Stimulated activated CD8-positive, alpha-beta memory T cell treated with anti-CD3 and anti-CD28 coated beads, Interleukin-15, amount 100 ng/mL, for 1 hour (primary cell): ENCODE measurements at regions not wholly inside any gene's neighbourhood (a gene's known extent, or its start where the extent isn't known, plus 50 kb on each side); places are given as distances from the start of the nearest gene placed in this dataset.
"Not testable (repeated sequence)": the region's sequence is repeated elsewhere in the genome, so short reads cannot be mapped to it uniquely, and the experiment has no call there.

Experiments used
- DNase-seq: peaks from one replicate; pipeline ENCODE4 v3.0.0-alpha.2; 2020; ENCODE audit warnings: low read depth

DNA sequence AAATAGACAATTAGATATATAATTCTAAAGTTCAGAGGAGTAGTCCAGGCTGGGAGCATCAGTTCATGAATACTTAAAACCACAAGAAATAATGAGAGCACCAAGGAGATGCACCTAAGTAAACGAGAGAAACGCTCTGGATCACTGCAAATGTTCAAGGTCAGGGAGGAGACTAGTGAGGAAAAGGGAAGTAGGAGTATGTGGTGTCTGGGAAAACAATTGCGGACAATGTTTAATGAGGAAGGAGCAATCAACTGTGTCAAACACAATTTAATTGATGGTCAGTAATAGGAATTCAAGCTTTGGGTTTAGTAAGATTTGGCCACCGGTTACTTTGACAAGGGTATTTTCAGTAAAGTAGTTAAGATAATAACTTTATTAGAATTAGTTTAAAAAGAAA lies 652.2 kb downstream of the DACH1 start:
- DNase-seq: no peak

DNA sequence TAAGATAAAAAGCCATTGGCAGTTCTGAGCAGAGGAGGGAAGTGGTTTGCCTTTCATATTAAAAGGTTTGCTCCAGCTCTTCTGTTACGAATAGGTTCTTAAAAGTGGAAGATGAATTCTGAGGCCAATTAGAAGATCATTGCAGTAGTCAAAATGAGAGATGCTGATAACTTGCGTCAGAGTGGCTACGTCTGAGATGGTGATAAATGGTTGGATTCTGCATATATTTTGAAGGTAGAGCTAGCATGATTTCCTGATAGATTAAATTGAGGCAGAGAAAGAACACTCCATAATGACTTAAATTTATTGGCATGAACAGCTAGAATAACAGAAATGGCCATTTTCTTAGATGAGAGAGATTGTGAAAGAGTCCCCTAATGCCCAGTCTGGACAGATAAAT lies 652.6 kb downstream of the DACH1 start:
- DNase-seq: no peak

DNA sequence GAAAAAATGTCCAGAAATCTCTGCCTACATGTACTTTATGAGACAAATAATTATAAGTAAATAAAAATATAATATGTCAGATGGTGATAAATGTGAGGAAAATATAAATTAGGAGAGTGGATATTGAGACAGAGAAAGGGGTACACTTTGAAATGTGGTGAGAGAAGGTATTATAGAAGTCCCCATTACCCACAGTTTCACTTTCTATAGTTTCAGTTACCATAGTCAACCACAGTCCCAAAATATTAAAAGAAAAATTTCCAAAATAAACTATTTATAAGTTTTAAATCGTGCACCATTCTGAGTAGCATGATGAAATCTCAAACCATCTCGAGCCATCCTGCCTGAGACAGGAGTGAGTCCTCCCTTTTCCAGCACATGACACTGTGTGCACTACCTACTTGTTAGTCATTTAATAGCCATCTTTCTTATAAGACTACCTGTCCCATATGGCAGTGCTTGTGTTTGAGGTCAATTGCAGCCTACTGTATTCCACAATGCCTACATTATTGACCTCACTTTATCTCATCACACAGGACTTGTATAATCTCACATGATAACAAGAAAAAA lies 653.7 kb downstream of the DACH1 start:
- DNase-seq: no peak

DNA sequence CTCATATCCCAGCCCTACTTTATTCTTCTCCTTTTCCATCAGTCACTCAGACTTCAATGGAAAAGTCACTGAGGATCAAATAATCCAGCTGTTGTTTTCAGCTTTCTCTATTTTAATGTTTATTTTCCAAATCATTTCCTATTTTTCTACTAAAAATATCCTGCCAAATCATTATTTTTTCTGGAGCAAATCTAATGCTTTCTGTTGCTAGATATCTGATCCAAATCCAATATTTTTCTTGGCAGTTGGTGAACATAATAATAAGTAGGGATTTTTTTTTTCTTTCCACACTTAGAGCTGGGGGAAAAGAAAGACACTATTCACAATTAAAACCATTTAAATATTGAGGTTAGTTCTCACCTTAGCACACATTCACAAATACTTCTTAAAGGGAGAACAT lies 656.1 kb downstream of the DACH1 start:
- no peak for DNase-seq

DNA sequence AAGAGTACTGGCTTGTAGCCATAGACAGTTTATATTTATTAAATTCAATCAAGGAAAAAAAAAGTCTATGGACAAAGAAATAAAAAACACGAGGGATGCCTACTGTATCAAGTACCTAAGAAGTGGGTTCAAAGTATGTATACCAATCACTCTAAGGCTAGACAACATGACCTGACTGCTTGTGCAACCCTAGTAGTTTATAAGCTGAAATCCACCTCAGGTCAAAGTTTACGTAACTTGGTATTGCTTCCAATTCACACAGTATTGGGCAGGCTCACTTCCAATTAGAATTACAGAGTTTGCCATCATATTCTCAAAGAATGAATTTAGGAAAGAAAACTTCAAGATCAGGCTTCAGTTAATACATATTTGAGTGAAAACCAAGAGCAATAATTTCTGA lies 657.8 kb downstream of the DACH1 start:
- DNase-seq: no peak

DNA sequence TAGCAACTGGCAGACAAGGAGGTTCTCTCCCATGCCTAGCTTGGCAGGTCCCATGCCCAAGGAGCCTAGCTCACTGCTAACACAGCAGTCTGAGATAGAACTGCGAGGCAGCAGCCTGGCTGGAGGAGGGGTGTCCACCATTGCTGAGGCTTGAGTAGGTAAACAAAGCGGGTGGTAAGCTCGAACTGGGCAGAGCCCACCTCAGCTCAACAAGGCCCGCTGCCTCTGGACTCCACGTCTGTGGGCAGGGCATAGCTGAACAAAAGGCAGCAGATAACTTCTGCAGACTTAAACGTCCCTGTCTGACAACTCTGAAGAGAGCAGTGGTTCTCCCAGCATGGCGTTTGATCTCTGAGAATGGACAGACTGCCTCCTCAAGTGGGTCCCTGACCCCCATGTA lies 682.4 kb downstream of the DACH1 start:
- DNase-seq: not testable (repeated sequence)

DNA sequence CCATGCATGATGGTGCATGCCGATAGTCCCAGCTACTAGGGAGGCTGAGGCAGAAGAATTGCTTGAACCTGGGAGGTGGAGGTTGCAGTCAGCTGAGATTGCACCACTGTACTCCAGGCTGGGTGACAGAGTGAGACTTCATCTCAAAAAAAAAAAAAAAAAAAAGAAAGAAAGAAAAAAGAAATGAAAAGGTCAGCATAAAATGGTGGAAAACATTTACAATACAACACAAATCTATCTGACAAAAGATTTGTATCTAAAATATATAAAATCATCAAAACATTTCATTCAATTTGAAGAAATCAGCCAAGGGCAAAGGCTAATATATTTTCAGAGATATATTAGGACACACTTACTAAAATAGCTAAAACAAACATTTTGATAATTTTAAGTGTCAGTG lies 683.7 kb downstream of the DACH1 start:
- not testable (repeated sequence) for DNase-seq

DNA sequence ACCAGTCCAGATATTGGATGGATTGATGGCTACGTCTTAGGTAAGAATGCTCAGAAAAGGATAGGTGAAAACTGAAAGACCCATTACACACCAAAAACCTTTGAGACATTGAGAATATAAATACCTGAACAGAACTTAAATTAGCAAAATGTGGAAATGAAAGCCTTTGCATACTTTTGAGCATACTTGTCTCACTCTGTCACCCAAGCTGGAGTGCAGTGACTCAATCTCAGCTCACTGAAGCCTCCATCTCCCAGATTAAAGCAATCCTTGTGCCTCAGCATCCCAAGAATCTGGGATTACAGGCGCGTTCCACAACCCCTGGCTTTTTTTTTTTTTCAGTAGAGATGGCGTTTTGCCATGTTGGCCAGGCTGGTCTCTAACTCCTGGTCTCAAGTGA lies 695.3 kb downstream of the DACH1 start:
- DNase-seq: no peak

DNA sequence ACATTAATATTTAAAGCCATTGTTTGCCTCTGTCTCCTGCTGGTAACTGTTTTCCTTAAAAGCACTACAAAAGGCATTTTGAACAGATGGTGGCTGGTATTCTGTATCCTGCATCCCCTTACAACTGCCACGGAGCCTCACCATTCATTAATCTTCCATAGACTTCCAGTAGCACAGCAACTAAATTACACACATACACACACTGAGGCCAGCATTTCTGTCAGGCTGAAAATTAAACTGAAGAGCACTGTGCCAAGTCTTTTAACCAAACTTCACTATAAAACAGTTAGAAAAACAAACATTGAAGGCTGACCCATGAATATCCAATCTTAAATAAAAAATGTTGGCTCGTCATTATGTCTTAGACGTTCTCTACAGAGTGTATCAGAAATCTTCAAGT lies 697.8 kb downstream of the DACH1 start:
- no peak for DNase-seq

DNA sequence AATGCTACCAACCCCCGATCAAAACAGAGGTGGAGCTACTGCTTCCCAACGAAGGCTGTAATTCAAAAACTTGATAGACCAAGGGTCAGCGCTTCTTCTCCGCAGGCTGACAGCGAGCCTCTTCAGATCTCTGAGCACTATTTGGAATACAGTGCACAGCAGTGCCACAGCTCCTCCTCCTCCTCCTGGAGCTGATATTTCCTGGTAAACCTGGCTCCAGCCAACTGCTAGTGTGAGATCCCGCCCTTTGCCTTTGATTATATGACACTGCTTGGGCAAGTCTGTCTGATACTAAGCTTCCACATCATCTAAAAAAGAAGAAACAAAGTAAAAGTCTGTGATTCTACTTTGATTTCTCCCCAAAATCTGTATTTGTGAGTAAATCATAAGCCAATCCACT lies 710.5 kb downstream of the DACH1 start:
- DNase-seq: no peak

DNA sequence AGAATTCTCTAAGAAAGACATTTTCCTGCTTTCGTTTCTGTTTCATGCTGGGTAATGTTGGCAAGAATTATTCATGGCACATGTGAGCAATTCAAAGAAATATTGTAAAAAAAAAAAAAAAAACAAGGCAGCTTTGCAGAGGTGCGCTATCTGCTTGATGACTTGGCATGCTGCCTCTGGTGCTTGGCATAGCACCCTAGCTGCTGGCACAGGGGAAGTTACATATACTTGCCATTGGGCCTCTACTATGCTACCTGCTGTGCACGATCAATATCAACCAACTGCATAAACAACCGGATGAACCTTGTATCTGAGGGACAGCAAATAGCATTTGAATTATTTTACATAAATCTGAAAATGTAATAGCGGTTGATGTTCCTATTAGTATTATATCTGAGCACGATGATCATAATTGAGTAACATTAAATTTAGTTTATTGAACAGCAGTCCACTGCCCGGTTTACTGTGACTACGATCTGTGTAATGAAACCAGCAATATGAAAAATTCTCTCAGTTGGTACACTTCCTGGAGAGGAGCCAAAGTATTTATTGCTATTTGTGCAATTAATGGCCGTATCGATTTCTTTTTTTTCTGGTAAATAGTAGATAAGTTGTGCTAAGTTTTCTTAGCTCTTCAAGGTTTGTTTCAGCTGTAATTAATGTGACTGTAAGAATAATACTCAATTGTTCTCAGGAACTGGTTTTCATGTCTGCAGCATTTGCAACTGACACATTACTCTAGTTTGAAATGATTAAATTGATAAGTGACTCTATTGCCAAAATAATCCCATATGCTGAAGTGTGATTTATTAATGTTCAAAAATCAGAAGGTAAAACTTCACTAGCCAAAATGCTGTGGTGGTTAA lies 717.3 kb downstream of the DACH1 start:
- DNase-seq: no peak

DNA sequence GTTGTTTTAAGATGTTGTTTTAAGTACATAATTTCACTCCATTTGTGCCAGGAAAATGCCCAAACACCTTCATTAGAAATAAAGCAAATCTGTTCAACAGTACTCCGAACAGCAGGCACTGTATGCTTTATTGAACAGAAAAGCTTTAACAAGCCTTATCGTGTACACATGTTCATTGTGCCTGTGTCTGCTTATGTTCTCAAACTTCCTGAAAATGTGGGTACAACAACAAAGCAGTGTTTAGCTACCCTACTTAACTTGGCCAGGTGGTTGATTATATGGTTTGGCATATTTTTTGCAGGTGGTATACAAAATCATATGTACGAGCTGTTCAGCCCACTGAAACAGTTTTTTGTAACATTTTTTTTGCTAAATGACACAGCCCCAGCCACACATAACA lies 718.0 kb downstream of the DACH1 start:
- no peak for DNase-seq

DNA sequence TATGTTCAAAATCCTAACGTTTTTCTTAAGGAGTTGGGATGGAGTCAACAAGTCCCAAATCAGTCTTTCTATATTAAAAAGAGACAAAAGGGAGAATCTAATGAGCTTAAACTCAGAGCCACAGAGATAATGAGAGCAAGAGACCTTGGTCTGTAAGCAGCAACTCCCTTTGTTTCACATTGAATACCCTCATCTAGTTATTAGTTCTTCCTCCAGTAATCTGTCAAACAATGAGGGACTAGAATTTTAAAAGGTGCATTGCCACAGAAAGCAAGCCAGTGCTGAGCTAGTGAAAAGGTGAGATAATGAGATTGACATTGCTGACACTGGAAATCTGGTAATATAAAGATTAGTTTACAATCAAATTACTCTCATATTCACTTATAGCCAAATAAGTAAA lies 718.6 kb downstream of the DACH1 start:
- DNase-seq: no peak

DNA sequence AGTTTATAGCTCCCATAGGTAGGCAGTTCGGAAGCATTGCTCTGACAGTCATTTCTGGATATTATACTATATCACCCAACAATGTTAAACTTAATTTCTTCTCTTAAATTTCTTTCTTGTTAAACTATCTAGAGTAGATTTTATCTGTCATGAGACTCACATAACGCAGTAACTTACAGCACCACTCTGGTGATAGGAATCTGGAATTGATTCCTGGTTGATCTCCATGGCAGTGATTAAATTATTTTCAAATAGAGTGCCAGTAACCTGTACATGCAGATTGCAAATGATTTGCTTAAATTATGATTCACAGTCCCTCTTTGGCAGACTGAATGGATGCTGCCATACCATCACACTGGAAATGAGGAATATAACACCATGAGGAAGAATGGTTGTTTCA lies 722.1 kb downstream of the DACH1 start:
- no peak for DNase-seq

DNA sequence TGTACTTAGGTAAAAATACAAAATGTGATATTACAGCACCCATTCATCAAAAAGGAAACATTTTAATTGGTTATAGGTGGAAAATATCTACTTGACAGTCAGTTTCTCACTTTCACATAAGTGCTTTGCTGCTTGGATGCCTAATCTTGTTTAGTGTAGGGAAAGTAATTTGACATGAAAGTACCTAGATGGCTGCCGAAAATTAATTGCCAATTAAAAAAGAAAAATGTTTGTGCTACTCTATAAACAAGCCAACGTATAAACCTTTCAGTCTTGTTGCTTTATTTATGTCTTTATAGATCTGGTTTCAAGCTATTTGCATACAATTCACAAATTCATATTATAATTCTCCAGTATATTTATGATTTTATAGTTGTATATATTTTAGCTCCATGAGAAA lies 729.9 kb downstream of the DACH1 start:
- DNase-seq: no peak

DNA sequence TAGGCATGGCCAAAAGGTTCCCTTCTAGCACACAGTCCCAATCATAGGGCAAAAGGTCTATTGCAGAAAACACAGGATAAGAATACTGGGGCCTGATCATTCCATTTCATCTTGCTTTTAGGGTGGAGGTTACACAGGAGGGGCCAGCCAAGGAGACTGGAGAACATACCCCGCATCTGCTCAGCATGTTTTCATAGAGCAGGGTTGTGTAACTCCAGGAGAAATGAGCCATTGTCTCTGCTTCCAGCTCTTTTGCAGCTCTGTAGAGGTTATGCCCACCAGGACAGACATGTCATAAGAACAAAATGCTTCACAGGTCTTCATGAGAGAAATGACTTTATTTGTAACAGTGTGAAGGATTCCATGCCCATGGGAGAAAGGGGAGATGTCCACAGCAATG lies 742.8 kb downstream of the DACH1 start:
- no peak for DNase-seq

DNA sequence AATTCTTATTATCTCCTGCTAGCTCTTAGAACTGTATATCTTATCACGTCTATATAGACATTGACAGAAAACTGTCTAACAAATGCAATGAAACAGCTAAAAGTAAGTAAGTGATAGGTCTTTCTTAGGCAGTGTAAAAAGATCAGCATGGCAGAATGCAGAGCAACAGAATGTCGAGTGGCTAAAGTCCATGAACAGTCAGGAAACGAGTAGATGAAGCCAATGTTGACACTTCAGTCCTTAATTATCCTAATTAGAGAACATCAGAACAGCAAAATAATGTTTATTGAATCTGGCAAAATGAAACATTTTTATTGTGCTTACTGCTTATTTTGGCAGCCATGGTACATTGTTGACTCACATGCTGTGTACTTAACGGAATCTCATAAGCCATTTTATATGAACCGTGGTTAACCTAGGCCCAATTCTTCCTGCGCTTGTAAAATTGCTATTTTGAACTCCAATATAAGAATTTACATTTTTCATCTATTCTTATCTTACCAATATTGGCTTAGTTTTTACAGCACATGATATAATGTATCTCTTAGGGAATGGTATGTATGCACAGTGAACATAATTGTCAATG lies 748.1 kb downstream of the DACH1 start:
- no peak for DNase-seq

DNA sequence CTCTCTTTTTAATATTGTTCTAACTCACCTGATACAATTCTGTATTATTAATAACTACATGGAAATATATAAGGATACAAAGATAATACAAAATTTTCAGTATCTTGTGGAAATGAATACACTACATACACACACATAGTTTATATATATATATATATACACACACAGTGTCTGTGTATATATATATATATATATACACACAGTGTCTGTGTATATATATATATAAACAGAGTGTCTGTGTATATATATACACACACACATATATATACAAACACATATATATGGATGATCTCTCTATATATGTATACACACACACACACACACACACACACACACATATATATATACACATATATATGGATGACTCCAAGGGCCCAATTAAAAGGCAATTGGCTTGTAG lies 749.1 kb downstream of the DACH1 start:
- DNase-seq: no peak

DNA sequence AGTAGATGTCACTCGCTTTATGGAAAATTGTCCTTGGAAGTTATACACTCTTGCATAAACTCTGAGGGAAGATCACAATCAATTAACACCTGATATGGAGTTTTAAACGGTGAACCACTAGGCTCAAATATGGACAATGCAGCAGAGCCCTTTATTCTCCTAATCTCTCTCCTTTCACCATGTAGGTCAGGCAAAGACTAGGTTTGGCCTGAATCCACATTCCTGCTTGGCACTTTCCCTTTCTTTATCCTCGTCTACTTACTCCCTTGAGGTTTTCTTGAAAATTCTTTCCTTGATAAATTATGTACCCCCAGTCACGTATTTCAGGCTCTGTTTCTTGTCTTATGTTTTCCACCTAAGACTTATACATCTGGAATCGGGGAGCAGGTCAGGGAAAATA lies 751.7 kb downstream of the DACH1 start:
- no peak for DNase-seq

DNA sequence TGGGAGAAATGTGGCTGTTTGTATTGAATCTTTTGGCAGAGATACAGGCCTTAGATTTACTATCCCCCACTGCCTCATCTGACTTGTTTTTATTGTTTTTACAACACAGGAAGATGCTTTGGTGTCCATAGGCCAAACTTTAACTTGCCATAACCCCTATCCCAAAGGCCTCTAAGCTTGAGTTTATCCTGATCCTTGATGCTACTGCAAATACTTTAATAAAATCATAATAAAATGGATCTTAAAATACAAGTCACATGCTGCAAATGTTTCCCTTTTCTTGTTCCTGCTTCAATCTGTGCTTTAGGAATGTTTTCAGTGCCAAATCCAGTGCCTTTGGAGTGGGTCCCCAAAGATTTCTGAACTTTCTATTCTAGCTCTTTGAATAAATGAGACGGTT lies 770.6 kb downstream of the DACH1 start:
- DNase-seq: no peak

DNA sequence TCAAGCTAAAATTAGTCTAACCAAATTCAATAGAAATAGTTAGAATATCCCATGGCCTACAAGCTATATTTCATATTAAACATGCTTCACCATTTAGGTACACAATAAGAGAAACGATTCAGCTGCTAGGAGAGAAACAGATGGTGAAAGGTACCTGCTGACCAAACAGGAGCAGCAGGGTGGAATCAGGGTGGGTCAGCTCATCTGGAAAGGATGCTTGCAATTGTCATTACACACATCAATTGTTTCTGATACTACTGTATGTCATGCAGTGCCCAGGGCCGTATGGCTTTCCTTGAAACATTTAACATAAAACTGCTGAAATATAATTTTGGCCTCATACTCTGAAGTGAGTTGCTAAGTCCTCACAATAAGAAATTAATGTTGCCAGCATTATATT lies 776.0 kb downstream of the DACH1 start:
- no peak for DNase-seq

DNA sequence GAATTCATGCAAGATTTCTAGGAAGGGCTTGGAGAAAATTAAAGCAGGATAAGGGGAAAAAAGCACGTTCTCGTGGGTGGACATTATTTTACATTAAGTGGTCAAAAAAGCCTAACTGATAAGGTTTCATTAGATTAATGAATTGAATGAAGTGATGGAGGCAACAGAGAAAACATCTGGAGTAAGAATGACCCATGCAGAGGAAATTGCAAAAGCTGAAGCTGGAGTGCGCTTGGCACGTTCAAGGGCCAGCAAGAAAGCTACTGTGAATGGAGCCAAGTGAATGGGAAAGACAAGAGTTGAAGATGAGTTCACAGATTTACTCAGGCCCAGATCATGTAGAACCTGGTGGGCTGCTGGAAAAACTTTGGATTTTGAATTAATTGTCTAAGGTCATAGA lies 777.9 kb downstream of the DACH1 start:
- DNase-seq: no peak

DNA sequence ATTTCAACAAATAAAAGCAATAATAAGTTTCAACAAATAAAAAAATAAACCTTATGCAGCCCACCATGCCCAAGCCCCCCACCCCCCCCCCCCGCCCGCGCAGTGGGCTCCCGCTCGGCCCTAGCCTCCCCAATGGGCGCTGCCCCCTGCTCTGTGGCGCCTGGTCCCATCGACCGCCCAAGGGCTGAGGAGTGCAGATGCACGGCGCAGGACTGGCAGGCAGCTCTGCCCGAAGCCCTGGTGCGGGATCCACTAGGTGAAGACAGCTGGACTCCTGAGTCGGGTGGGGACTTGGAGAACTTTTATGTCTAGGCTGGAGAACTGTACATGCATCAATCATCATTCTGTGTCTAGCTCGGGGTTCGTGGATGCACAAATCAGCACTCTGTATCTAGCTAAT lies 779.6 kb downstream of the DACH1 start:
- DNase-seq: no peak

DNA sequence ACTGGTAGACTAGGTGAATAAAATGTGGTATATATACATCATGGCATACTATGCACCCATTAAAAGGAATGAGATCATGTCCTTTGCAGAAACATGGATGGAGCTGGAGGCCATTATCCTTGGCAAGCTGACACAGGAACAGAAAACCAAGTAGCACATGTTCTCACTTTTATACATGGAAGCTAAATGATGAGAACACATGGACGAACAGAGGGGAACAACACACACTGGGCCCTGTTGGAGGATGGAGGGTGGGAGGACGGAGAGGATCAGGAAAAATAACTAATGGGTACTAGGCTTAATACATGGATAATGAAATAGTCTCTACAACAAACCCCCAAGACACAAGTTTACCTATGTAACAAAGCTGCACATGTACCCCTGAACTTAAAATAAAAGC lies 780.0 kb downstream of the DACH1 start:
- DNase-seq: no peak
